ENCODE measurements at regions not wholly inside any gene's neighbourhood (a gene's known extent, or its start where the extent isn't known, plus 50 kb on each side); places are given as distances from the start of the nearest gene placed in this dataset.

- Histone ChIP-seq H3K9ac (ENCODE audit: low read depth, low read length) (no peak overlapping the region), H3K4me1 (ENCODE audit: control insufficient read depth, insufficient read depth, low read length) (no peaks in the 10 kb centered on the region), H3K27me3 (ENCODE audit: control insufficient read depth, insufficient read depth, low read length) (no peaks in the 10 kb centered on the region), H3K9me3 (ENCODE audit: control insufficient read depth, insufficient read depth, low read length) (0 out of 2 replicates have a peak, but pooled peaks cover 5% of the 10 kb centered on the region), H3K4me3 (ENCODE audit: low read depth, low read length) (no peak overlapping the region), H3K27ac (ENCODE audit: low read depth, low read length) (no peak overlapping the region), H3K36me3 (ENCODE audit: control insufficient read depth, insufficient read depth, low read length) (no peaks in the 10 kb centered on the region)
Measured at GRCh38 chr13:67772807-67773453, 542.8 kb upstream of the PCDH9 start.

- Histone ChIP-seq H3K4me3 (ENCODE audit: low read depth, low read length) (no peak overlapping the region), H3K36me3 (ENCODE audit: control insufficient read depth, insufficient read depth, low read length) (no peaks in the 10 kb centered on the region), H3K9me3 (ENCODE audit: control insufficient read depth, insufficient read depth, low read length) (0 out of 2 replicates have a peak, but pooled peaks cover 5% of the 10 kb centered on the region), H3K27me3 (ENCODE audit: control insufficient read depth, insufficient read depth, low read length) (no peaks in the 10 kb centered on the region), H3K27ac (ENCODE audit: low read depth, low read length) (no peak overlapping the region), H3K9ac (ENCODE audit: low read depth, low read length) (no peak overlapping the region), H3K4me1 (ENCODE audit: control insufficient read depth, insufficient read depth, low read length) (no peaks in the 10 kb centered on the region)
Measured at GRCh38 chr13:67771106-67771505, 541.0 kb upstream of the PCDH9 start.

GRCh38 chr13:67769987-67770341 is 539.8 kb upstream of the PCDH9 start:
- H3K4me1 ChIP-seq (ENCODE audit: control insufficient read depth, insufficient read depth, low read length): no peaks in the 10 kb centered on the region
- H3K27ac ChIP-seq (ENCODE audit: low read depth, low read length): no peak overlapping the region
- H3K4me3 ChIP-seq (ENCODE audit: low read depth, low read length): no peak overlapping the region
- no peaks in the 10 kb centered on the region for H3K36me3 ChIP-seq (ENCODE audit: control insufficient read depth, insufficient read depth, low read length)
- 0 out of 2 replicates have a peak, but pooled peaks cover 5% of the 10 kb centered on the region for H3K9me3 ChIP-seq (ENCODE audit: control insufficient read depth, insufficient read depth, low read length)
- no peaks in the 10 kb centered on the region for H3K27me3 ChIP-seq (ENCODE audit: control insufficient read depth, insufficient read depth, low read length)
- H3K9ac ChIP-seq (ENCODE audit: low read depth, low read length): no peak overlapping the region

- no peak overlapping the region for H3K9ac ChIP-seq (ENCODE audit: low read depth, low read length)
- 0 out of 2 replicates have a peak, but pooled peaks cover 5% of the 10 kb centered on the region for H3K9me3 ChIP-seq (ENCODE audit: control insufficient read depth, insufficient read depth, low read length)
- H3K27me3 ChIP-seq (ENCODE audit: control insufficient read depth, insufficient read depth, low read length): no peaks in the 10 kb centered on the region
- H3K4me3 ChIP-seq (ENCODE audit: low read depth, low read length): no peak overlapping the region
- no peaks in the 10 kb centered on the region for H3K36me3 ChIP-seq (ENCODE audit: control insufficient read depth, insufficient read depth, low read length)
- H3K4me1 ChIP-seq (ENCODE audit: control insufficient read depth, insufficient read depth, low read length): no peaks in the 10 kb centered on the region
- H3K27ac ChIP-seq (ENCODE audit: low read depth, low read length): no peak overlapping the region
Measured at GRCh38 chr13:67769063-67769986, 539.2 kb upstream of the PCDH9 start.

- no peak overlapping the region for H3K27ac ChIP-seq (ENCODE audit: low read depth, low read length)
- no peak overlapping the region for H3K4me3 ChIP-seq (ENCODE audit: low read depth, low read length)
- no peaks in the 10 kb centered on the region for H3K36me3 ChIP-seq (ENCODE audit: control insufficient read depth, insufficient read depth, low read length)
- H3K4me1 ChIP-seq (ENCODE audit: control insufficient read depth, insufficient read depth, low read length): peaks cover 16% of the 10 kb centered on the region
- H3K27me3 ChIP-seq (ENCODE audit: control insufficient read depth, insufficient read depth, low read length): no peaks in the 10 kb centered on the region
- H3K9me3 ChIP-seq (ENCODE audit: control insufficient read depth, insufficient read depth, low read length): no peaks in the 10 kb centered on the region
- H3K9ac ChIP-seq (ENCODE audit: low read depth, low read length): no peak overlapping the region
Measured at GRCh38 chr13:67763984-67764383, 533.8 kb upstream of the PCDH9 start.

- H3K4me1 ChIP-seq (ENCODE audit: control insufficient read depth, insufficient read depth, low read length): peaks cover 16% of the 10 kb centered on the region
- H3K36me3 ChIP-seq (ENCODE audit: control insufficient read depth, insufficient read depth, low read length): no peaks in the 10 kb centered on the region
- no peak overlapping the region for H3K4me3 ChIP-seq (ENCODE audit: low read depth, low read length)
- H3K27me3 ChIP-seq (ENCODE audit: control insufficient read depth, insufficient read depth, low read length): no peaks in the 10 kb centered on the region
- peak overlapping the region; percentile 23 for H3K27ac ChIP-seq (ENCODE audit: low read depth, low read length)
- no peak overlapping the region for H3K9ac ChIP-seq (ENCODE audit: low read depth, low read length)
- H3K9me3 ChIP-seq (ENCODE audit: control insufficient read depth, insufficient read depth, low read length): no peaks in the 10 kb centered on the region
Measured at GRCh38 chr13:67763384-67763783, 533.2 kb upstream of the PCDH9 start.

GRCh38 chr13:67758975-67759374 is 528.8 kb upstream of the PCDH9 start:
- no peak overlapping the region for H3K27ac ChIP-seq (ENCODE audit: low read depth, low read length)
- no peaks in the 10 kb centered on the region for H3K36me3 ChIP-seq (ENCODE audit: control insufficient read depth, insufficient read depth, low read length)
- H3K27me3 ChIP-seq (ENCODE audit: control insufficient read depth, insufficient read depth, low read length): no peaks in the 10 kb centered on the region
- H3K4me3 ChIP-seq (ENCODE audit: low read depth, low read length): no peak overlapping the region
- H3K9ac ChIP-seq (ENCODE audit: low read depth, low read length): no peak overlapping the region
- H3K4me1 ChIP-seq (ENCODE audit: control insufficient read depth, insufficient read depth, low read length): peaks cover 29% of the 10 kb centered on the region
- no peaks in the 10 kb centered on the region for H3K9me3 ChIP-seq (ENCODE audit: control insufficient read depth, insufficient read depth, low read length)

GRCh38 chr13:67754012-67754411 is 523.9 kb upstream of the PCDH9 start:
- no peak overlapping the region for H3K27ac ChIP-seq (ENCODE audit: low read depth, low read length)

GRCh38 chr13:67752759-67753158 is 522.6 kb upstream of the PCDH9 start:
- no peak overlapping the region for H3K4me3 ChIP-seq (ENCODE audit: low read depth, low read length)
- no peak overlapping the region for H3K9ac ChIP-seq (ENCODE audit: low read depth, low read length)
- no peaks in the 10 kb centered on the region for H3K9me3 ChIP-seq (ENCODE audit: control insufficient read depth, insufficient read depth, low read length)
- no peaks in the 10 kb centered on the region for H3K36me3 ChIP-seq (ENCODE audit: control insufficient read depth, insufficient read depth, low read length)
- H3K27me3 ChIP-seq (ENCODE audit: control insufficient read depth, insufficient read depth, low read length): no peaks in the 10 kb centered on the region
- H3K4me1 ChIP-seq (ENCODE audit: control insufficient read depth, insufficient read depth, low read length): peaks cover 9% of the 10 kb centered on the region
- H3K27ac ChIP-seq (ENCODE audit: low read depth, low read length): no peak overlapping the region

More at GRCh38 chr13:67754012-67754411, 523.9 kb upstream of the PCDH9 start:
- no peaks in the 10 kb centered on the region for H3K27me3 ChIP-seq (ENCODE audit: control insufficient read depth, insufficient read depth, low read length)
- H3K9ac ChIP-seq (ENCODE audit: low read depth, low read length): no peak overlapping the region
- no peaks in the 10 kb centered on the region for H3K36me3 ChIP-seq (ENCODE audit: control insufficient read depth, insufficient read depth, low read length)
- H3K9me3 ChIP-seq (ENCODE audit: control insufficient read depth, insufficient read depth, low read length): no peaks in the 10 kb centered on the region
- H3K4me3 ChIP-seq (ENCODE audit: low read depth, low read length): no peak overlapping the region
- peaks cover 13% of the 10 kb centered on the region for H3K4me1 ChIP-seq (ENCODE audit: control insufficient read depth, insufficient read depth, low read length)

- Histone ChIP-seq H3K36me3 (ENCODE audit: control insufficient read depth, insufficient read depth, low read length) (no peaks in the 10 kb centered on the region), H3K27me3 (ENCODE audit: control insufficient read depth, insufficient read depth, low read length) (no peaks in the 10 kb centered on the region), H3K9ac (ENCODE audit: low read depth, low read length) (no peak overlapping the region), H3K4me3 (ENCODE audit: low read depth, low read length) (no peak overlapping the region), H3K9me3 (ENCODE audit: control insufficient read depth, insufficient read depth, low read length) (no peaks in the 10 kb centered on the region), H3K4me1 (ENCODE audit: control insufficient read depth, insufficient read depth, low read length) (peaks cover 22% of the 10 kb centered on the region), H3K27ac (ENCODE audit: low read depth, low read length) (no peak overlapping the region)
Measured at GRCh38 chr13:67742478-67742877, 512.3 kb upstream of the PCDH9 start.

GRCh38 chr13:67740871-67741535 is 510.9 kb upstream of the PCDH9 start:
- Histone ChIP-seq H3K4me3 (ENCODE audit: low read depth, low read length) (no peak overlapping the region), H3K27ac (ENCODE audit: low read depth, low read length) (peak overlapping the region; percentile 74), H3K9me3 (ENCODE audit: control insufficient read depth, insufficient read depth, low read length) (no peaks in the 10 kb centered on the region), H3K9ac (ENCODE audit: low read depth, low read length) (no peak overlapping the region), H3K4me1 (ENCODE audit: control insufficient read depth, insufficient read depth, low read length) (peaks cover 35% of the 10 kb centered on the region), H3K36me3 (ENCODE audit: control insufficient read depth, insufficient read depth, low read length) (no peaks in the 10 kb centered on the region), H3K27me3 (ENCODE audit: control insufficient read depth, insufficient read depth, low read length) (no peaks in the 10 kb centered on the region)

All from HUES48 (cell line).